ENCODE measurements at regions not wholly inside any gene's neighbourhood (a gene's known extent, or its start where the extent isn't known, plus 50 kb on each side); places are given as distances from the start of the nearest gene placed in this dataset.
A peak's percentile ranks its signal among the peaks of the same experiment; 100 is the strongest.

- no peak overlapping the region for H3K9ac ChIP-seq (ENCODE audit: low read length in 3 of 3)
- H3K4me1 ChIP-seq (ENCODE audit: control insufficient read depth in 2 of 3, insufficient read depth in 2 of 3, low read depth in 1 of 3, low read length in 3 of 3) = no peaks in the 10 kb centered on the region
- intact Hi-C loops (cut with DNase I) = no loop called here
- no peak overlapping the region for H3K27ac ChIP-seq (ENCODE audit: low read depth in 2 of 2, low read length in 2 of 2)
- H3K9me3 ChIP-seq (ENCODE audit: control insufficient read depth in 2 of 3, insufficient read depth in 1 of 3, low read length in 3 of 3) = no peaks in the 10 kb centered on the region
- H3K4me3 ChIP-seq (ENCODE audit: low read length in 3 of 3) = no peak overlapping the region
- H3K27me3 ChIP-seq (ENCODE audit: control insufficient read depth, insufficient read depth, low read length) = no peaks in the 10 kb centered on the region
- FAIRE-seq (no peak), DNase-seq (no peak)
- TF ChIP-seq, protein P1, sequence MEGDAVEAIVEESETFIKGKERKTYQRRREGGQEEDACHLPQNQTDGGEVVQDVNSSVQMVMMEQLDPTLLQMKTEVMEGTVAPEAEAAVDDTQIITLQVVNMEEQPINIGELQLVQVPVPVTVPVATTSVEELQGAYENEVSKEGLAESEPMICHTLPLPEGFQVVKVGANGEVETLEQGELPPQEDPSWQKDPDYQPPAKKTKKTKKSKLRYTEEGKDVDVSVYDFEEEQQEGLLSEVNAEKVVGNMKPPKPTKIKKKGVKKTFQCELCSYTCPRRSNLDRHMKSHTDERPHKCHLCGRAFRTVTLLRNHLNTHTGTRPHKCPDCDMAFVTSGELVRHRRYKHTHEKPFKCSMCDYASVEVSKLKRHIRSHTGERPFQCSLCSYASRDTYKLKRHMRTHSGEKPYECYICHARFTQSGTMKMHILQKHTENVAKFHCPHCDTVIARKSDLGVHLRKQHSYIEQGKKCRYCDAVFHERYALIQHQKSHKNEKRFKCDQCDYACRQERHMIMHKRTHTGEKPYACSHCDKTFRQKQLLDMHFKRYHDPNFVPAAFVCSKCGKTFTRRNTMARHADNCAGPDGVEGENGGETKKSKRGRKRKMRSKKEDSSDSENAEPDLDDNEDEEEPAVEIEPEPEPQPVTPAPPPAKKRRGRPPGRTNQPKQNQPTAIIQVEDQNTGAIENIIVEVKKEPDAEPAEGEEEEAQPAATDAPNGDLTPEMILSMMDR (IDR thresholded peaks at IDR 0.05; ENCODE audit: borderline replicate concordance, extremely low read depth, insufficient read depth) = no peak
- H3K36me3 ChIP-seq (ENCODE audit: control insufficient read depth in 2 of 3, insufficient read depth in 3 of 3, low read length in 3 of 3) = no peaks in the 10 kb centered on the region
These were observed 113.8 kb downstream of the CTAGE1 start for GRCh38 chr18:22303927-22304326.

- H3K27me3 ChIP-seq (ENCODE audit: control insufficient read depth, insufficient read depth, low read length) = no peaks in the 10 kb centered on the region
- H3K9me3 ChIP-seq (ENCODE audit: control insufficient read depth in 2 of 3, insufficient read depth in 1 of 3, low read length in 3 of 3) = no peaks in the 10 kb centered on the region
- FAIRE-seq (no peak), DNase-seq (no peak)
- H3K27ac ChIP-seq (ENCODE audit: low read depth in 2 of 2, low read length in 2 of 2) = no peak overlapping the region
- no peak overlapping the region for H3K4me3 ChIP-seq (ENCODE audit: low read length in 3 of 3)
- TF ChIP-seq, protein P1 (IDR thresholded peaks at IDR 0.05; ENCODE audit: borderline replicate concordance, extremely low read depth, insufficient read depth) = no peak
- H3K4me1 ChIP-seq (ENCODE audit: control insufficient read depth in 2 of 3, insufficient read depth in 2 of 3, low read depth in 1 of 3, low read length in 3 of 3) = no peaks in the 10 kb centered on the region
- intact Hi-C loops (cut with DNase I) = no loop called here
- H3K9ac ChIP-seq (ENCODE audit: low read length in 3 of 3) = no peak overlapping the region
- no peaks in the 10 kb centered on the region for H3K36me3 ChIP-seq (ENCODE audit: control insufficient read depth in 2 of 3, insufficient read depth in 3 of 3, low read length in 3 of 3)
These were observed 115.6 kb downstream of the CTAGE1 start for GRCh38 chr18:22302144-22302543.

DNA sequence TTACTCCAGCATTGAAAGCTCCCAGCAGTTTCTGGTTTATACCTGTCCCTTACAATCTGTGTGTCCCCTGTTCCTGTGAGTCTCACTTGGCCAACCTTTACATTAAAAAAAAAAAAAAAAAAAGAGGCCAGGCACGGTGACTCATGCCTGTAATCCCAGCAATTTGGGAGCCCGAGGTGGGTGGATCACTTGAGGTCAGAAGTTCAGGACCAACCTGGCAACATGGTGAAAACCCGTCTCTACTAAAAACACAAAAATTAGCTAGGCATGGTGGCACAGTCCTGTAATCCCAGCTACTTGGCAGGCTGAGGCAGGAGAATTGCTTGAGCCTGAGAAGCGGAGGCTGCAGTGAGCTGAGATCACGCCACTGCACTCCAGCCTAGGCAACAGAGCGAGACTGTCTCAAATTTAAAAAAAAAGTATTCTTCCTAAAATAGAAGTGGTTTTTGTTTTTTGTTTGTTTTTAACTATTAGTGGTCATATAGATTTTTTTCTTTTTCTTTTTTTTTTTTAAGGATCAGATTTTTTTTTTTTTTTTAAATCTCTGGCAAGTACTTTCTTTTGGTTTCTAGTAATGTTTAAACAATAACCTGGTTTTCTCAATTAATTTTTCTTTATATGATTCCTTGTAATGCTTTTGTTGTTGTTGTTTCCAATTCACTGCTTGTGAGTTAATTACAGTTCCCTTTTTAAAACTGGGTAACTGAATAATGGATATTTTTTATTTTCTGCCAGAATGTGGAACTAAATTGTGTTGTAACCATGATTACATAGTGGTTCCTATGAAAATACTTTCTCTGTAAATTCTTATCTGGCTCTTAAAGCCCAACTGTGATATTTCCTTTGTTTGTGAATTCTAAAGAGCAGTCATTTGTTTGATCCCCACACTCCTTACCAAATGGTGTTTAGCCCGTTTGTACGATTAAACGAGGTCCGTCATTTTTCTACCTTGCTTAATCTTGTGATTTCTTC, 116.8 kb downstream of the CTAGE1 start:
- TF ChIP-seq, protein P1 (IDR thresholded peaks at IDR 0.05; ENCODE audit: borderline replicate concordance, extremely low read depth, insufficient read depth) = no peak
- Histone ChIP-seq H3K27me3 (ENCODE audit: control insufficient read depth, insufficient read depth, low read length) (no peaks in the 10 kb centered on the region), H3K36me3 (ENCODE audit: control insufficient read depth in 2 of 3, insufficient read depth in 3 of 3, low read length in 3 of 3) (no peaks in the 10 kb centered on the region), H3K4me3 (ENCODE audit: low read length in 3 of 3) (no peak overlapping the region), H3K9me3 (ENCODE audit: control insufficient read depth in 2 of 3, insufficient read depth in 1 of 3, low read length in 3 of 3) (no peaks in the 10 kb centered on the region), H3K4me1 (ENCODE audit: control insufficient read depth in 2 of 3, insufficient read depth in 2 of 3, low read depth in 1 of 3, low read length in 3 of 3) (no peaks in the 10 kb centered on the region), H3K9ac (ENCODE audit: low read length in 3 of 3) (no peak overlapping the region), H3K27ac (ENCODE audit: low read depth in 2 of 2, low read length in 2 of 2) (no peak overlapping the region)
- DNase-seq (peak in 1 of 5 donors; percentile 27), FAIRE-seq (peak; percentile 30)
- intact Hi-C loops (cut with DNase I) = no loop called here
